Heart left ventricle (tissue), 16 donors: ENCODE measurements at regions not wholly inside any gene's neighbourhood (a gene's known extent, or its start where the extent isn't known, plus 50 kb on each side); places are given as distances from the start of the nearest gene placed in this dataset.
"Not testable (repeated sequence)": the region's sequence is repeated elsewhere in the genome, so short reads cannot be mapped to it uniquely, and the experiment has no call there.

Source experiments
- ATAC-seq, 4 donors: fragments of 200-7000 bp; cut with Tn5 transposase; one replicate each; pipeline ENCODE4 v1.9.1; 2020 to 2022; ENCODE audit warnings: moderate library complexity in 4 of 4, mild to moderate bottlenecking in 3 of 4, moderate number of reproducible peaks in 1 of 4
- DNase-seq, 5 donors: peaks; one replicate each; pipeline ENCODE4 v3.0.0-alpha.2; 2020
- H3K27ac ChIP-seq, 12 donors: fragments of 200-600 bp; sonication (generic) in 4 of 12; one replicate each; pipeline versions ENCODE4 v1.5.0 to v1.8.0; 2016 to 2022; ENCODE audit warnings: mild to moderate bottlenecking in 2 of 12
- H3K27me3 ChIP-seq, 9 donors: fragments of 200-600 bp; sonication (generic) in 2 of 9; one replicate each; pipeline versions ENCODE4 v1.5.1 to v1.8.0; 2016 to 2022; ENCODE audit warnings: mild to moderate bottlenecking in 3 of 9
- H3K36me3 ChIP-seq, 9 donors: fragments of 200-600 bp; sonication (generic) in 2 of 9; one replicate each; pipeline versions ENCODE4 v1.5.0 to v1.8.0; 2018 to 2022; ENCODE audit warnings: mild to moderate bottlenecking in 2 of 9
- H3K4me1 ChIP-seq, 12 donors: fragments of 200-600 bp; sonication (generic) in 4 of 12; one replicate each; pipeline versions ENCODE4 v1.5.0 to v1.8.0; 2016 to 2022; ENCODE audit warnings: mild to moderate bottlenecking in 3 of 12
- H3K4me3 ChIP-seq, 12 donors: fragments of 200-600 bp; sonication (generic) in 4 of 12; one replicate each; pipeline versions ENCODE4 v1.5.0 to v1.8.0; 2017 to 2022; ENCODE audit warnings: mild to moderate bottlenecking in 9 of 12, moderate library complexity in 4 of 12
- H3K9me3 ChIP-seq, 12 donors: fragments of 200-600 bp; sonication (generic) in 4 of 12; one replicate each; pipeline versions ENCODE4 v1.5.0 to v1.8.0; 2016 to 2022; ENCODE audit warnings: mild to moderate bottlenecking in 1 of 12
- CTCF ChIP-seq, 12 donors: fragments of 200-600 bp; sonication (generic) in 4 of 12; IDR thresholded peaks; one replicate each; pipeline versions ENCODE4 v1.5.0 to v1.8.0; 2018 to 2022; ENCODE audit warnings: antibody characterized with exemption in 12 of 12, mild to moderate bottlenecking in 5 of 12
- POLR2A ChIP-seq, 2 donors: fragments of 450-650 bp; IDR thresholded peaks; one replicate each; pipeline ENCODE4 v1.6.1; 2017; ENCODE audit warnings: antibody characterized with exemption in 2 of 2, mild to moderate bottlenecking in 2 of 2, moderate library complexity in 2 of 2
- whole genome bisulfite sequencing, 4 donors: extraction: QIAGEN DNeasy Blood & Tissue Kit in 2 of 4; methylation state at CpG; one replicate each; pipeline versions ENCODE4 v1.1.5 to v1.1.7; 2013 to 2018; 5-methylcytosine and 5-hydroxymethylcytosine counted together
- intact Hi-C, 10 donors: fragments of 100-400 bp; cut with DNase I; formaldehyde crosslinking; loops; one replicate each; pipeline versions ENCODE4 v1.11.1 to v1.14.2; 2022
- donor health status: ischemic (EF 13 %, LVEDD 7.1; RV severe dilation, severe dysfunction).
- donor health status: healthy with polysubstance abuse.
- donor health status: DM: no; HTN: yes; CAD: no.
- donor health status: DM: no; HTN: no; CAD: no.
- donor health status: ischemic (EF 25% LVEDD 6.9; RV normal size, moderate dysfunction).
- donor health status: ischemic (EF 25% LVEDD 5.7; RV mildly dilated, moderate dysfunction).
- donor health status: healthy.
- donor health status: DM: yes; HTN: yes; CAD: no.
- donor health status: ischemic (EF 35%, LVEDD 5.7; RV mildly dilated, moderate dysfunction).
- donor health status: nonischemic (EF 11% LVEDD 7.7; RV severe dilation, severe dysfunction).
- donor health status: DM: yes; HTN: yes; CAD: no.
- donor health status: PGD.
- donor health status: ischemic (EF 29% LVEDD 5.4; RV normal size, mild dysfunction).
- donor health status: nonischemic (EF 23%, LVEDD 6.1; RV moderate dilation, normal function).

- intact Hi-C loops: loop anchor here in 1 of 10 donors (10.0 kb wide), 1 partner anchor 245 kb away; the partner anchor contains the start of gene ADRA2A
- no peak overlapping the region for H3K4me3 ChIP-seq
- H3K36me3 ChIP-seq: no peaks in the 10 kb centered on the region
- no peaks in the 10 kb centered on the region for H3K4me1 ChIP-seq
- ATAC-seq (no peak), DNase-seq (no peak)
- no peak overlapping the region for H3K27ac ChIP-seq
- peaks cover 0 to 16% (median 0%) of the 10 kb centered on the region in 9 donors for H3K27me3 ChIP-seq
- TF ChIP-seq CTCF (IDR thresholded peaks at IDR 0.05) (no peak), POLR2A (IDR thresholded peaks at IDR 0.05) (no peak)
- peaks cover 0 to 4% (median 0%) of the 10 kb centered on the region in 12 donors for H3K9me3 ChIP-seq
Observed at GRCh38 chr10:111319866-111320265, 243.0 kb downstream of the ADRA2A start.

- no peak for DNase-seq
- H3K9me3 ChIP-seq: peaks cover 0 to 4% (median 0%) of the 10 kb centered on the region in 12 donors
- no peaks in the 10 kb centered on the region for H3K36me3 ChIP-seq
- ATAC-seq: no peak
- H3K4me1 ChIP-seq: no peaks in the 10 kb centered on the region
- H3K4me3 ChIP-seq: no peak overlapping the region
- intact Hi-C loops: loop anchor here in 1 of 10 donors (10.0 kb wide), 1 partner anchor 249 kb away; the partner anchor contains the start of gene ADRA2A
- TF ChIP-seq POLR2A (IDR thresholded peaks at IDR 0.05) (no peak), CTCF (IDR thresholded peaks at IDR 0.05) (no peak)
- no peak overlapping the region for H3K27ac ChIP-seq
- WGBS, 4 donors: 78 to 81% (median 80%) methylated on average over 3 of the region's 3 CpGs
- peaks cover 0 to 16% (median 0%) of the 10 kb centered on the region in 9 donors for H3K27me3 ChIP-seq
Observed at GRCh38 chr10:111323389-111323966, 246.6 kb downstream of the ADRA2A start.

- 17 to 38% (median 27%) methylated on average over 1 of the region's 1 CpG for WGBS, 4 donors
- H3K9me3 ChIP-seq, ATAC-seq: not testable (repeated sequence)
Observed at GRCh38 chr10:111332174-111332573, 255.3 kb downstream of the ADRA2A start.

GRCh38 chr10:111335826-111336225, 259.0 kb downstream of the ADRA2A start:
- H3K27ac ChIP-seq: no peak overlapping the region
- no peak for ATAC-seq
- WGBS, 4 donors: 68 to 83% (median 79%) methylated on average over 2 of the region's 2 CpGs

More at GRCh38 chr10:111332174-111332573, 255.3 kb downstream of the ADRA2A start:
- H3K27ac ChIP-seq, H3K27me3 ChIP-seq, DNase-seq, intact Hi-C loops, H3K4me3 ChIP-seq, H3K4me1 ChIP-seq, H3K36me3 ChIP-seq: not testable (repeated sequence)

More at GRCh38 chr10:111335826-111336225, 259.0 kb downstream of the ADRA2A start:
- no peaks in the 10 kb centered on the region for H3K4me1 ChIP-seq
- H3K4me3 ChIP-seq: no peak overlapping the region
- no peaks in the 10 kb centered on the region for H3K27me3 ChIP-seq
- TF ChIP-seq POLR2A (IDR thresholded peaks at IDR 0.05) (no peak), CTCF (IDR thresholded peaks at IDR 0.05) (no peak)
- H3K9me3 ChIP-seq: peaks cover 0 to 16% (median under 1%) of the 10 kb centered on the region in 12 donors
- H3K36me3 ChIP-seq: no peaks in the 10 kb centered on the region
- DNase-seq: no peak
- intact Hi-C loops: no loop called here
